GM18858 (cell line): ENCODE measurements at regions not wholly inside any gene's neighbourhood (a gene's known extent, or its start where the extent isn't known, plus 50 kb on each side); places are given as distances from the start of the nearest gene placed in this dataset.
A peak's percentile ranks its signal among the peaks of the same experiment; 100 is the strongest.
"Not testable (repeated sequence)": the region's sequence is repeated elsewhere in the genome, so short reads cannot be mapped to it uniquely, and the experiment has no call there.

Experiments
- ATAC-seq: cut with Tn5 transposase; IDR thresholded peaks from one replicate; pipeline ENCODE4 v1.9.1; 2021; ENCODE audit not compliant: unreplicated experiment

GRCh38 chr14:105979446-105979845 lies 453.1 kb downstream of the TMEM121 start:
- ATAC-seq, result no peak

- ATAC-seq, result no peak
Observed at GRCh38 chr14:105980224-105980623, 453.8 kb downstream of the TMEM121 start.

- ATAC-seq, result not testable (repeated sequence)
Observed at GRCh38 chr14:105981517-105982302, 455.3 kb downstream of the TMEM121 start.

GRCh38 chr14:105982664-105983063 lies 456.3 kb downstream of the TMEM121 start:
- ATAC-seq, result no peak

- ATAC-seq, result no peak
Observed at GRCh38 chr14:105986894-105987284, 460.5 kb downstream of the TMEM121 start.

- no peak for ATAC-seq
Observed at GRCh38 chr14:105987563-105987962, 461.2 kb downstream of the TMEM121 start.

- no peak for ATAC-seq
Observed at GRCh38 chr14:105989566-105990302, 463.4 kb downstream of the TMEM121 start.

- ATAC-seq, result not testable (repeated sequence)
Observed at GRCh38 chr14:105991677-105992076, 465.3 kb downstream of the TMEM121 start.

GRCh38 chr14:105993814-105994213 lies 467.4 kb downstream of the TMEM121 start:
- ATAC-seq, result no peak

GRCh38 chr14:105995011-105995710 lies 468.8 kb downstream of the TMEM121 start:
- not testable (repeated sequence) for ATAC-seq

GRCh38 chr14:105998597-105998996 lies 472.2 kb downstream of the TMEM121 start:
- not testable (repeated sequence) for ATAC-seq

- ATAC-seq, result peak; percentile 35
Observed at GRCh38 chr14:105999361-106000028, 473.1 kb downstream of the TMEM121 start.

GRCh38 chr14:106000029-106000511 lies 473.7 kb downstream of the TMEM121 start:
- ATAC-seq, result peak; percentile 37

- ATAC-seq, result not testable (repeated sequence)
Observed at GRCh38 chr14:106001277-106001676, 474.9 kb downstream of the TMEM121 start.

- ATAC-seq, result no peak
Observed at GRCh38 chr14:106003351-106003750, 477.0 kb downstream of the TMEM121 start.

GRCh38 chr14:106004937-106005795 lies 478.8 kb downstream of the TMEM121 start:
- not testable (repeated sequence) for ATAC-seq

GRCh38 chr14:106006043-106006442 lies 479.7 kb downstream of the TMEM121 start:
- ATAC-seq, result not testable (repeated sequence)

GRCh38 chr14:106006716-106007115 lies 480.3 kb downstream of the TMEM121 start:
- ATAC-seq, result not testable (repeated sequence)

GRCh38 chr14:106010783-106011182 lies 484.4 kb downstream of the TMEM121 start:
- no peak for ATAC-seq
